PC-3 (cell line): ENCODE measurements at regions not wholly inside any gene's neighbourhood (a gene's known extent, or its start where the extent isn't known, plus 50 kb on each side); places are given as distances from the start of the nearest gene placed in this dataset.

ENCODE experiments used
- ATAC-seq: fragments of 200-7000 bp; cut with Tn5 transposase; 2 replicates; pipeline ENCODE4 v1.9.1; 2020; ENCODE audit warnings: mild to moderate bottlenecking, moderate library complexity
- BruUV-seq: library from RNA; stranded (reverse); fragments of 400-500 nt; replicated peaks from 2 replicates; lab custom pipeline; 2021; lab: Mats Ljungman, UMichigan
- CTCF ChIA-PET: fragments of 300-600 bp; sonication (Branson Sonifier 250); formaldehyde crosslinking; loops from one replicate; lab custom pipeline; 2022; ENCODE audit warnings: antibody characterized with exemption; lab: Charles Lee
- POLR2A ChIA-PET: fragments of 300-600 bp; sonication (Branson Sonifier 250); formaldehyde crosslinking; loops from one replicate; lab custom pipeline; 2022; ENCODE audit warnings: antibody characterized with exemption; ENCODE audit not compliant: unreplicated experiment; lab: Charles Lee
- DNase-seq: peaks from one replicate; pipeline ENCODE4 v3.0.0-alpha.2; 2015
- H2AFZ ChIP-seq: fragments of 300-600 bp; sonication (generic); 2 replicates; pipeline ENCODE4 v1.6.0; 2016; ENCODE audit warnings: antibody characterized with exemption, low read length
- H3F3A ChIP-seq: fragments of 300-600 bp; sonication (generic); one replicate; pipeline ENCODE4 v1.6.0; 2017; ENCODE audit warnings: antibody characterized with exemption, low read length, control low read depth, mild to moderate bottlenecking; ENCODE audit not compliant: unreplicated experiment
- H3K27ac ChIP-seq: fragments of 300-600 bp; sonication (generic); 2 replicates; pipeline ENCODE4 v1.5.1; 2016; ENCODE audit warnings: mild to moderate bottlenecking, low read length
- H3K27me3 ChIP-seq: fragments of 300-600 bp; sonication (generic); 2 replicates; pipeline ENCODE4 v1.6.1; 2016; ENCODE audit warnings: low read length, mixed read lengths
- H3K36me3 ChIP-seq: fragments of 300-600 bp; sonication (generic); 2 replicates; pipeline ENCODE4 v1.6.1; 2016; ENCODE audit warnings: low read depth, mixed run types, low read length, mixed read lengths
- H3K4me1 ChIP-seq: fragments of 300-600 bp; sonication (generic); 2 replicates; pipeline ENCODE4 v1.5.1; 2016; ENCODE audit warnings: low read length; ENCODE audit not compliant: insufficient read depth
- H3K4me2 ChIP-seq: fragments of 300-600 bp; sonication (generic); 2 replicates; pipeline ENCODE4 v1.6.0; 2016; ENCODE audit warnings: low read length
- H3K4me3 ChIP-seq: fragments of 300-600 bp; sonication (generic); 2 replicates; pipeline ENCODE4 v1.5.1; 2016; ENCODE audit warnings: mild to moderate bottlenecking, low read length, mixed read lengths
- H3K79me2 ChIP-seq: fragments of 300-600 bp; sonication (generic); 2 replicates; pipeline ENCODE4 v1.6.1; 2017; ENCODE audit warnings: low read length, mixed read lengths
- H3K9ac ChIP-seq: fragments of 300-600 bp; sonication (generic); 2 replicates; pipeline ENCODE4 v1.6.0; 2016; ENCODE audit warnings: mild to moderate bottlenecking, low read length
- H3K9me2 ChIP-seq: fragments of 300-600 bp; sonication (generic); replicated peaks from 2 replicates; pipeline ENCODE4 v1.6.1; 2016; ENCODE audit warnings: mixed run types, low read length, mixed read lengths
- H3K9me3 ChIP-seq: fragments of 300-600 bp; sonication (generic); 2 replicates; pipeline ENCODE4 v1.6.1; 2016; ENCODE audit warnings: low read length, mixed read lengths
- H4K20me1 ChIP-seq: fragments of 300-600 bp; sonication (generic); 2 replicates; pipeline ENCODE4 v1.6.1; 2016; ENCODE audit warnings: low read length, mixed read lengths
- CTCF ChIP-seq: fragments of 300-600 bp; sonication (generic); conservative IDR thresholded peaks from 2 replicates; pipeline ENCODE4 v1.5.1; 2017; ENCODE audit warnings: antibody characterized with exemption, low read depth, mild to moderate bottlenecking, low read length
- EZH2 ChIP-seq: fragments of 300-600 bp; sonication (generic); IDR thresholded peaks from one replicate; pipeline ENCODE4 v1.6.1; 2017; ENCODE audit warnings: antibody characterized with exemption, mild to moderate bottlenecking, low read length; ENCODE audit not compliant: unreplicated experiment
- EZH2phosphoT487 ChIP-seq: fragments of 300-600 bp; sonication (generic); IDR thresholded peaks from 2 replicates; pipeline ENCODE4 v1.6.1; 2018; ENCODE audit warnings: mild to moderate bottlenecking, antibody characterized with exemption, low read length, borderline replicate concordance
- intact Hi-C: fragments of 100-400 bp; cut with micrococcal nuclease; formaldehyde crosslinking; loops from 2 replicates; pipeline ENCODE4 v1.9.0; 2023

- Histone ChIP-seq H3K79me2 (no peaks in the 10 kb centered on the region), H2AFZ (no peak overlapping the region), H3K4me1 (peaks cover 48% of the 10 kb centered on the region), H3K36me3 (no peaks in the 10 kb centered on the region), H3K27me3 (no peaks in the 10 kb centered on the region), H3K9ac (no peak overlapping the region), H3K4me2 (peak overlapping the region; percentile 30; the same call in 1 of the 2 replicates), H3K9me3 (no peaks in the 10 kb centered on the region), H3F3A (peaks cover 3% of the 10 kb centered on the region), H4K20me1 (no peaks in the 10 kb centered on the region), H3K27ac (peak overlapping the region; percentile 68), H3K4me3 (no peak overlapping the region), H3K9me2 (no peaks in the 10 kb centered on the region)
- CTCF ChIA-PET = no interaction called here
- BruUV-seq = no TSS peak
- DNase-seq (peak; percentile 80), ATAC-seq (peak; percentile 84)
- no peak for TF ChIP-seq EZH2phosphoT487
- TF ChIP-seq CTCF = no peak
- no peak for TF ChIP-seq EZH2
- POLR2A ChIA-PET = no interaction called here
- intact Hi-C loops = no loop called here
Observed at GRCh38 chr12:67052981-67053380, 216.2 kb upstream of the CAND1 start.

- Histone ChIP-seq H3K9ac (no peak overlapping the region), H3K4me2 (no peak overlapping the region), H3K79me2 (no peaks in the 10 kb centered on the region), H3K4me1 (peaks cover 40% of the 10 kb centered on the region), H3K4me3 (no peak overlapping the region), H3K36me3 (no peaks in the 10 kb centered on the region), H4K20me1 (no peaks in the 10 kb centered on the region), H3K9me2 (no peaks in the 10 kb centered on the region), H3K27me3 (no peaks in the 10 kb centered on the region), H3K27ac (no peak overlapping the region), H2AFZ (no peak overlapping the region), H3F3A (no peaks in the 10 kb centered on the region), H3K9me3 (no peaks in the 10 kb centered on the region)
- ChIA-PET CTCF (no interaction called here), POLR2A (no interaction called here)
- DNase-seq (peak; percentile 36), ATAC-seq (no peak)
- intact Hi-C loops = no loop called here
- no TSS peak for BruUV-seq
- no peak for TF ChIP-seq EZH2
- TF ChIP-seq CTCF = no peak
- TF ChIP-seq EZH2phosphoT487 = no peak
Observed at GRCh38 chr12:67056329-67056728, 212.8 kb upstream of the CAND1 start.

- ChIA-PET POLR2A (no interaction called here), CTCF (no interaction called here)
- H3K4me1 ChIP-seq = peaks cover 33% of the 10 kb centered on the region
- H3K4me3 ChIP-seq = no peak overlapping the region
- no peaks in the 10 kb centered on the region for H4K20me1 ChIP-seq
- no peak overlapping the region for H3K27ac ChIP-seq
- no peak for ATAC-seq
- no peak for TF ChIP-seq EZH2phosphoT487
- TF ChIP-seq CTCF = no peak
- TF ChIP-seq EZH2 = no peak
- no TSS peak for BruUV-seq
- no peak overlapping the region for H3K4me2 ChIP-seq
- H2AFZ ChIP-seq = no peak overlapping the region
- no peak for DNase-seq
- H3K9me3 ChIP-seq = no peaks in the 10 kb centered on the region
- no peaks in the 10 kb centered on the region for H3K9me2 ChIP-seq
- intact Hi-C loops = no loop called here
- H3K36me3 ChIP-seq = no peaks in the 10 kb centered on the region
- H3K9ac ChIP-seq = no peak overlapping the region
- H3K79me2 ChIP-seq = no peaks in the 10 kb centered on the region
- no peaks in the 10 kb centered on the region for H3F3A ChIP-seq
- no peaks in the 10 kb centered on the region for H3K27me3 ChIP-seq
Observed at GRCh38 chr12:67057072-67057471, 212.1 kb upstream of the CAND1 start.
